K562 (cell line): ENCODE measurements at regions not wholly inside any gene's neighbourhood (a gene's known extent, or its start where the extent isn't known, plus 50 kb on each side); places are given as distances from the start of the nearest gene placed in this dataset.

ENCODE experiments used
- CEBPB ChIP-seq: fragments of 450-650 bp; IDR thresholded peaks from 2 replicates; pipeline ENCODE4 v1.6.1; 2016; ENCODE audit warnings: missing genetic modification characterization, missing compliant biosample characterization
- EGR1 ChIP-seq: fragments of 450-650 bp; conservative IDR thresholded peaks from 2 replicates; pipeline ENCODE4 v1.6.1; 2017; ENCODE audit warnings: mild to moderate bottlenecking
- NRF1 ChIP-seq, 2 experiments: fragments of 450-650 bp; IDR thresholded peaks in 1 of 2; conservative IDR thresholded peaks in 1 of 2; 2 replicates each; pipeline ENCODE4 v1.6.1; 2014; ENCODE audit warnings: mild to moderate bottlenecking in 2 of 2
- ZFX ChIP-seq: sonication (generic); formaldehyde crosslinking; IDR thresholded peaks from 2 replicates; pipeline ENCODE4 v1.8.0; 2022; ENCODE audit warnings: mild to moderate bottlenecking, missing genetic modification reagents, moderate library complexity
- ZNF121 ChIP-seq: sonication (generic); formaldehyde crosslinking; conservative IDR thresholded peaks from 2 replicates; pipeline ENCODE4 v1.8.0; 2022; ENCODE audit warnings: missing genetic modification reagents
- TF ChIP-seq, protein P1 (sequence below), 3 experiments: fragments of 200-800 bp in 1 of 3; fragments of 250-450 bp in 1 of 3; fragments of 450-650 bp in 1 of 3; sonication (Bioruptor Pico) in 1 of 3; sonication (Bioruptor generic) in 1 of 3; formaldehyde crosslinking in 1 of 3; IDR thresholded peaks; 2 replicates each; pipeline versions ENCODE4 v1.6.1 to v1.8.0; 2016 to 2022; ENCODE audit warnings: mild to moderate bottlenecking in 2 of 3, missing genetic modification characterization in 2 of 3, missing compliant biosample characterization in 1 of 3, moderate library complexity in 1 of 3
- TF ChIP-seq, protein P2 (sequence below): fragments of 250-450 bp; sonication (Bioruptor Pico); IDR thresholded peaks from 2 replicates; pipeline ENCODE4 v1.5.0; 2021; ENCODE audit warnings: mild to moderate bottlenecking, borderline replicate concordance
- TF ChIP-seq, protein P3 (sequence below): sonication (generic); formaldehyde crosslinking; IDR thresholded peaks from 2 replicates; pipeline ENCODE4 v1.8.0; 2022; ENCODE audit warnings: missing genetic modification reagents, mild to moderate bottlenecking, borderline replicate concordance

DNA sequence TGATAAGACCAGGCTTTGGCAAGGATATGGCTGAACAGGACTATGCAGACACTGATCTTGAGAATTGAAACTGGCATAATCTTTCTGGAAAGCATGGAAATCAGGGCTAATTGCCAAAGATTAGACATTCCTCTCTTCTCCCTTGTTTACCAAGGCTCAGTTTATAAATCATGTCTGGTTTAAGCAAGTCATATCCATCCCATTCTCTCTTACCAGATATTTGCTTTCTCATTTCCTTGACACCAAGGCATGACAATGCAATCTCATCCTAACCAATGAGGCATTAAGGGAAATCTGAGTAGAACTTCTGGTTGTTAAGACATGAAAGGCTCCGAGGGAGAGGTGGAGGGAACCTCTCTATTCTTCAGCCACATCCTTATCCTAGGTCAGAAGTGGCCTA is 110.3 kb upstream of the CEP85L start (continued):
- TF ChIP-seq, protein P1, sequence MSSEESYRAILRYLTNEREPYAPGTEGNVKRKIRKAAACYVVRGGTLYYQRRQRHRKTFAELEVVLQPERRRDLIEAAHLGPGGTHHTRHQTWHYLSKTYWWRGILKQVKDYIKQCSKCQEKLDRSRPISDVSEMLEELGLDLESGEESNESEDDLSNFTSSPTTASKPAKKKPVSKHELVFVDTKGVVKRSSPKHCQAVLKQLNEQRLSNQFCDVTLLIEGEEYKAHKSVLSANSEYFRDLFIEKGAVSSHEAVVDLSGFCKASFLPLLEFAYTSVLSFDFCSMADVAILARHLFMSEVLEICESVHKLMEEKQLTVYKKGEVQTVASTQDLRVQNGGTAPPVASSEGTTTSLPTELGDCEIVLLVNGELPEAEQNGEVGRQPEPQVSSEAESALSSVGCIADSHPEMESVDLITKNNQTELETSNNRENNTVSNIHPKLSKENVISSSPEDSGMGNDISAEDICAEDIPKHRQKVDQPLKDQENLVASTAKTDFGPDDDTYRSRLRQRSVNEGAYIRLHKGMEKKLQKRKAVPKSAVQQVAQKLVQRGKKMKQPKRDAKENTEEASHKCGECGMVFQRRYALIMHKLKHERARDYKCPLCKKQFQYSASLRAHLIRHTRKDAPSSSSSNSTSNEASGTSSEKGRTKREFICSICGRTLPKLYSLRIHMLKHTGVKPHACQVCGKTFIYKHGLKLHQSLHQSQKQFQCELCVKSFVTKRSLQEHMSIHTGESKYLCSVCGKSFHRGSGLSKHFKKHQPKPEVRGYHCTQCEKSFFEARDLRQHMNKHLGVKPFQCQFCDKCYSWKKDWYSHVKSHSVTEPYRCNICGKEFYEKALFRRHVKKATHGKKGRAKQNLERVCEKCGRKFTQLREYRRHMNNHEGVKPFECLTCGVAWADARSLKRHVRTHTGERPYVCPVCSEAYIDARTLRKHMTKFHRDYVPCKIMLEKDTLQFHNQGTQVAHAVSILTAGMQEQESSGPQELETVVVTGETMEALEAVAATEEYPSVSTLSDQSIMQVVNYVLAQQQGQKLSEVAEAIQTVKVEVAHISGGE (CRISPR knock-in tag; IDR thresholded peaks at IDR 0.05): no peak
- TF ChIP-seq ZFX (CRISPR knock-in tag) (no peak), CEBPB (tag) (no peak), EGR1 (no peak), NRF1 (conservative IDR thresholded peaks at IDR 0.05 in 1 of 2, IDR thresholded peaks at IDR 0.05 in 1 of 2) (no peak), ZNF121 (no peak)
- TF ChIP-seq, protein P2, sequence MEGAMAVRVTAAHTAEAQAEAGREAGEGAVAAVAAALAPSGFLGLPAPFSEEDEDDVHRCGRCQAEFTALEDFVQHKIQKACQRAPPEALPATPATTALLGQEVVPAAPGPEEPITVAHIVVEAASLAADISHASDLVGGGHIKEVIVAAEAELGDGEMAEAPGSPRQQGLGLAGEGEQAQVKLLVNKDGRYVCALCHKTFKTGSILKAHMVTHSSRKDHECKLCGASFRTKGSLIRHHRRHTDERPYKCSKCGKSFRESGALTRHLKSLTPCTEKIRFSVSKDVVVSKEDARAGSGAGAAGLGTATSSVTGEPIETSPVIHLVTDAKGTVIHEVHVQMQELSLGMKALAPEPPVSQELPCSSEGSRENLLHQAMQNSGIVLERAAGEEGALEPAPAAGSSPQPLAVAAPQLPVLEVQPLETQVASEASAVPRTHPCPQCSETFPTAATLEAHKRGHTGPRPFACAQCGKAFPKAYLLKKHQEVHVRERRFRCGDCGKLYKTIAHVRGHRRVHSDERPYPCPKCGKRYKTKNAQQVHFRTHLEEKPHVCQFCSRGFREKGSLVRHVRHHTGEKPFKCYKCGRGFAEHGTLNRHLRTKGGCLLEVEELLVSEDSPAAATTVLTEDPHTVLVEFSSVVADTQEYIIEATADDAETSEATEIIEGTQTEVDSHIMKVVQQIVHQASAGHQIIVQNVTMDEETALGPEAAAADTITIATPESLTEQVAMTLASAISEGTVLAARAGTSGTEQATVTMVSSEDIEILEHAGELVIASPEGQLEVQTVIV (CRISPR knock-in tag): no peak
- TF ChIP-seq, protein P3, sequence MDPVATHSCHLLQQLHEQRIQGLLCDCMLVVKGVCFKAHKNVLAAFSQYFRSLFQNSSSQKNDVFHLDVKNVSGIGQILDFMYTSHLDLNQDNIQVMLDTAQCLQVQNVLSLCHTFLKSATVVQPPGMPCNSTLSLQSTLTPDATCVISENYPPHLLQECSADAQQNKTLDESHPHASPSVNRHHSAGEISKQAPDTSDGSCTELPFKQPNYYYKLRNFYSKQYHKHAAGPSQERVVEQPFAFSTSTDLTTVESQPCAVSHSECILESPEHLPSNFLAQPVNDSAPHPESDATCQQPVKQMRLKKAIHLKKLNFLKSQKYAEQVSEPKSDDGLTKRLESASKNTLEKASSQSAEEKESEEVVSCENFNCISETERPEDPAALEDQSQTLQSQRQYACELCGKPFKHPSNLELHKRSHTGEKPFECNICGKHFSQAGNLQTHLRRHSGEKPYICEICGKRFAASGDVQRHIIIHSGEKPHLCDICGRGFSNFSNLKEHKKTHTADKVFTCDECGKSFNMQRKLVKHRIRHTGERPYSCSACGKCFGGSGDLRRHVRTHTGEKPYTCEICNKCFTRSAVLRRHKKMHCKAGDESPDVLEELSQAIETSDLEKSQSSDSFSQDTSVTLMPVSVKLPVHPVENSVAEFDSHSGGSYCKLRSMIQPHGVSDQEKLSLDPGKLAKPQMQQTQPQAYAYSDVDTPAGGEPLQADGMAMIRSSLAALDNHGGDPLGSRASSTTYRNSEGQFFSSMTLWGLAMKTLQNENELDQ: no peak
